ENCODE measurements at regions not wholly inside any gene's neighbourhood (a gene's known extent, or its start where the extent isn't known, plus 50 kb on each side); places are given as distances from the start of the nearest gene placed in this dataset.

DNA sequence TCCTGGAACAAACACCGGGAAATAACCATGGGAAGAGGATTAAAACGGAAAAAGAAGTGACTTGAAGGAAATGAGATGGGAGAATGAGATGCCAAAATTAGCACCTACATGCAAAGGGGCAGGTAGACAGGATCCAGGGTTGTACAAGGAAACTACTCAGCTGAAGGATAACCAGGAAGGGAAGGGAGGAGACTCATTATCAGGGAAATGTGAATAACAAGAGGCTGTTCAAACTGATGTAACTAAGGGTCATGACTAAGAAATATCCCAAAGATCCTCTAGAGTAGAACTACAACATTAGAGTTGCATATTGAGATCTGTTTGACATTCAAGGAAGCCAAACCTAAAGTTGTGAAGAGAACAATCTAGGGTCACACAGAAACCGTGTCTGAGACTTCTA is 166.2 kb upstream of the SP8 start:
- no peak for DNase-seq

DNA sequence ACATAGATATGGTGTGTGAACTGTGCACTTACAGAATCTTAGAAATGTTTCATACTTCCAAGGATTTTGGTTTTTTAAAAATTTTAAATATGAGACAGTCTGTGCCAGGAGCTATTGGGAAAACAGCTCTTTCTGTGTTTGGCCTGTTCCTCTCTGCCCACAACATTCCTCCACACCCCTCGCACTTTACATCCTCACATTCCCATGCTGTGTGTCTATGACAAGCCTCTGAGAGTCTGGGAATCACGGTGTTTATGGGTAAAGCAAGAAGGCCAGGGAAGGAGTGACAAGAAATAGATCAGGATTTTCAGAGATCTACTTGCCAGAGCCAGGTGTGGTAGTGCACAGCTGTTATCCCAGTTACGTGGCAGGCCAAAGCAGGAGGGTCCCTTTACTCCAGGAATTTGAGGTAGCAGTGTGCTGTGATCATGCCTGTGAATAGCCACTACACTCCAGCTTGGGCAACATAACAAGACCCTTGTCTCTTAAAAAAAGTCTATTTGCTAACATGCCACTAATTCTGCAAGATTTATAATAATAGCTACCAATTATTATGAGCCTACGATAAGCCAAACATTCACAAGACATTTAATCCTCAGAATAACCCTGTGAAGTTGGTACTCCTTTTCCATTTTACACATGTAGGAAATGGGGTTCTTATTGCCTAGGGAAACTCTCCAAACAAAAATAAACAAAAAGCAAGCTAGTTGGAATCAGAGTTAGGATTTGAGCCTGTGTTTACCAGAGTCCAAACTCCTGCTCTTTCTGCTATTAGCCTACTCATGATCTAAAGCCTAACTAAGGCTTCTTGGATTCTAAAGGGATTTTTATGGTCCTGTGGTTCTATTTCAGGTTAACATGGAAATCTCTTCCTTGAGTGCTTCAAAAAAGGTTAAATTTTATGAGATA is 168.3 kb upstream of the SP8 start:
- DNase-seq, result no peak

GRCh38 chr7:20958572-20958971 is 171.9 kb upstream of the SP8 start:
- no peak for DNase-seq

DNA sequence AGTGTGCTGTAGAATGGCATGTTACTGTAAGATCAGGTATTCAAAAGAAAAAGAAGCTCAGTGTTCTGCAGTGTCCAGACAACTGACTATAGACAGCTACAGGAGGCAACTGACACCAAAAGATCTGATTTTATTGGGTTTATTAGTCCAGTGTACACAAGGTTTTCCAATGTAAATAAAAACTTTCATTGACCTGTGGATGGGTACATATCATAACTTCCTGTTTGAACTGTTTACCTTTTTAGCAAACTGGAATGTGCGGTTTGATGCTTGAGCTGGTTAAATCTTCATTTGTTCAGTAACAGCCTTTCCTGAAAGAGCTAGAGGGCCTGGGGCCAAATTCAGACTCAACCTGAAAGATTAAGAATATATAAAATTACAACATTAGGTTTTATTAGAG is 172.6 kb upstream of the SP8 start:
- DNase-seq, result no peak

GRCh38 chr7:20963556-20964280 is 177.0 kb upstream of the SP8 start:
- no peak for DNase-seq

GRCh38 chr7:20964281-20964918 is 177.7 kb upstream of the SP8 start:
- DNase-seq, result no peak

DNA sequence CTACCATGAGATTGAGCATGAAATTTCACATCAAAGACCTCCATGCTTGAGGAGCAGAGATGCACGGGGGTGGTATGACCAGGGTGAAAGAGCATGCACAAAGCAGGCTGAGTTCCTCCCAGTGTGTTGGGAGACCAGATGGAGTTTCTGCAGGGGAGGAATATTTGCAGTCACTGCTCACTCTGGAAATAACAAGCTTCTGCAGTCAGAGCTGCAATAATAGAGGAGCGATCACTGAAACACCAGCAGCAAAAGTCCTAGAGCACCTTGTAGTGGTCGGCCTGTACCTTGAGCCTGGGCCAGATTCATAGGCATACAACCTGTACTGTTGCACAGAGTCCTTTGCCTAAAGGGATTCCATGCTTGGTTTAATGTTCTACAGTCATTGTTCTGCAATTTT is 184.5 kb upstream of the SP8 start:
- DNase-seq, result no peak

DNA sequence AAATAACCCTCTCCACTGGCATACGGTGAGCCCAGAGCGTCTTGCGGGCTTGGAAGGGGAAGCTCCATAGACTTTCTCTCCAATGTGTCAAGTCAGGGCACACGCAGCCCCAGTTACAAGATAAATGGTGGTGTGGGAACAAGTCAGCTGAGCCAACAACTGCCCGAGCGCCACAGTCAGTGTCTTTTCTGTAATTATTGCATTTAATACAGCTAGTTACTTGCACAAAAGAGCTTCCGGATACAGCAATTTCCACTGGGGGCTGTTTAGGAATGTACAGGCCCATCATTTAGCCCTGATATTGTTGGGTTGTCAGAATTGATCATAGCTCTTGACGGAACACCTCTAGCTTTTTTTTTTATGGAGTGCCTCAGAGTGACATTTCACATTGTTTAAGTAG is 193.5 kb upstream of the SP8 start:
- DNase-seq, result no peak

GRCh38 chr7:20980668-20981264 is 194.1 kb upstream of the SP8 start:
- DNase-seq, result no peak

DNA sequence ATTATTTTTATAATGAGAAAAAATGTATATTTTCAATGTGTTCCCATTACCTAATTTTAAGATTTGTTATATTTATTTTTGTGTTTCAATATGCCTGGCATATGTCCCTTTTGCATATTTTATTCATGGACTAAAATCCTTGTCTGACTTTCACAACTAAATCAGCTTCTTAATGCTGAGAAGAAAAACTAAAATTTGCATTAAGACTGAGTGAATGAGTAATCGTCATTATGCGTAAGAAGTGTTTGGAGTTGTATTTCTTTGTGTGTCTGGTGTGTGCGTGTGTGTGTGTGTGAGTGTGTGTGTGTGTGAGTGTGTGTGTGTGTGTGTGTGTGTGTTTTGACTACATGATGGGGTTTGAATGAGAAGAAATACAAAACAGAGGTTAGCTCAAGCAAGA is 201.7 kb upstream of the SP8 start:
- DNase-seq, result no peak

- DNase-seq, result no peak
These were observed 204.9 kb upstream of the SP8 start for GRCh38 chr7:20991544-20991943.

- DNase-seq, result no peak
These were observed 207.0 kb upstream of the SP8 start for GRCh38 chr7:20993693-20994092.

DNA sequence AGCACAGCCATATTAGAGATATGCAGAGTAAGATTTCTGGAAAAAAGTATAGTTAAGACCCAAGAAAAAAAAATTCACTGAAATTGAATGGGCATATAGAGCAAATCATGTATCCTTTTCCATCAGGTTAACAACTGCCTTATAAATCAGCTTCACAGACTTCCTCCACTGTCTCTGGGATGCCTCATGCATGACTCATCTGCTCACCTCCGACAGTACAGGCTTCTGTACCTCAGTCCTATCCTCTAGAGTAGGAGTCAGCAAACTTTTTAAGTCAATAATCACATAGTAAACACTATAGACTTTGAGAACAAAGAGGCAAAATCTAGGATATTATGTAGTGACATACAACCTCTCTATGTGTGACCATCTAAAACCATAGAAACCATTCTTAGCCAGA is 211.6 kb upstream of the SP8 start:
- DNase-seq, result no peak

- no peak for DNase-seq
These were observed 224.5 kb upstream of the SP8 start for GRCh38 chr7:21011153-21011552.

DNA sequence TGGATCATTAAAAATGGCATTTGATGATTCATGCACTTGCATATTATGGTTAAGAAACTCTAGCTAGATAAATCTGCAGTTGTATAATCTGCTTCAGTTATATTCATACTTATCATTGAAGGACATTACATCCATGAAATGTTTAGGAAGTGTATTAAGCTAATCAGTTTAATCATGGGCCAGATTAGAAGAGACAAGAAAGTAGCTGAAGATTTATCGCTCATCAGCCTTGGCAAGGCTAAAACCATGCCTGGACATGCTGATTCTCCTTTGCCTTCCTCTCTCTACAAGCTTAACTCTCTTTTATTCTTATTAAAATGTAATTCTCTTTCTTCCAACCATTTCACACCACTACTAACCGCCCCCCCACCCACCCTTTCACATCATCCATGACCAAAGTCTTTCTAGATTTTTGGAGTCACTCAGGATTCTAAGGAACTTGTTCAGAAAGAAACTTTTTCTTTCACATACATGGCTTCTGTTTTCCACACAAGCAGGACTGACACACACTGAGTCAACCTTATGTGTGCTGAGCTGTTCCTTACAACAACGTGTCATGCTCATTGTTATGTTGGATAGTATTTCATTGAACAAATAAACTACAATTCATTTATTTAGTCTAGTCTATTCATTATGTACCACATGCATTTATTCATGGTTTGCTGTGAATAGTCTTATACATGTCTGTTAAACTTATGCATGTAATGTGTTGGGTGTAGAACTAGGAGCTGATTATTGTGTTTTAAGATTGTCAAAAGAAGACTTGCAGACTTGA is 227.3 kb upstream of the SP8 start:
- DNase-seq, result no peak

DNA sequence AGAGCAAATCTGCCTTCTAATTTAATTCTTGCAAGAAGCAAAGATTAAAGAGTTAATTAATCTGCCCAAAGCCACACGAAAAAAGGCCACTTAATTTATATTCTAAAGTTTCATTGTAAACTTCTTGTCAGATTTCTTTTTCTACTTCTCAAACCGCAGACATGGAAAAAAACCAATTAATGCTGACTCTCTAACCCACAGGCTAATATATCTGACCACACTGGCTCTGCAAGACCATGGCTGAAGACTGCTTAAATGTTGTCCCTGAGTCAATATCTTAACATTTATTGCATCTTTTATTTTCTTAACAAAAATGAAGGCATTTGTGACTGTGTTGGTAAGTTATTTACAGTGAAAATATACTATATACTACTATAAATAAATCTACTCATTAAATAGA is 234.0 kb upstream of the SP8 start:
- no peak for DNase-seq

DNA sequence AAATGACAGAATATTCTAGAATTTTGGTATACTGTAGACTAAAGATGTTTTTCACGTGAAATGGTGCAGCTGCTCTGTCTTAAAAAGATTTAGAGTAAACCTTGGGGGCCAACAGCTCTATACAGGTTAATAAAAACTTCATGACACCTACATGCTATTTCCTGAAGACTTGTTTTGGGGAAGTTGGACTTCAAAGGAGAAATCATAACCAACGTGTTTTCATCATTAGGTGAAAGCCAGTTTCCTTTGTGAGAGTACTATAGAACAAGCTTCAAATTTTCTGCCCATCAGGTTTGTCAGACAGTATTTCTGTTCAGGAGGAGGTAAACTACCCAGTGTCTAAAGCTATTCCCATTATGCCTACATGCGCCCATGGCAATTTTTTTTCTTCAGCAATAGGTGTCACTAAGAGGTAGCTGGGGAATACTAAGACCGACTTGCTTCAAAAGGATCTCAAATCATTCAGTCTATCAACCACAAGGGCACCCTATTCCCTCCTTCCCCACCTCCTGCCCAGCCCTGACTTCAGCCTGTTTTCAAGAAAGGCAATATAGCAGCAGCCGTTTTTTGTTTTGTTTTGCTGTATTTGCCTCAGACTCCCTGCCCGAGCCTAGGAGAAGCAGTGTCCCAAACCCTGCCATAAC is 237.3 kb upstream of the SP8 start:
- DNase-seq, result no peak

DNA sequence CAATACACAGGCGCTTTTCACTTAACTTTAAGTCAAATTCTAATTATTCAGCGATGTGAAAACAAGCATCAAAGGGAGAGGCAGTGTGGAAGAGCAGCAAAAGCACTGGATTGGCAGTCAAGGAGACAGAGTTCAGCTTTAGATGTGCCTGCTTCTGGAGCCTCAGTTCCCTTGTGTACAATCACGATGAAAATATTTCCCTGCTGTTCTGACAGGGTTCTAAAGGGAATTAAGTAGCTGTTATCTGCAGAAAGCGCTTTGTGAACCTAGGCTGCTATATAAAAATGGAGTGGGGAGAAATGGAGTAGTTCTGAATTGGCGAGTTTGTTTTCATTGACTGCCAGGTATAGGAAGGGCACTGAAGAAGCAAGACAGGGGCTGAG is 237.8 kb upstream of the SP8 start:
- no peak for DNase-seq

DNA sequence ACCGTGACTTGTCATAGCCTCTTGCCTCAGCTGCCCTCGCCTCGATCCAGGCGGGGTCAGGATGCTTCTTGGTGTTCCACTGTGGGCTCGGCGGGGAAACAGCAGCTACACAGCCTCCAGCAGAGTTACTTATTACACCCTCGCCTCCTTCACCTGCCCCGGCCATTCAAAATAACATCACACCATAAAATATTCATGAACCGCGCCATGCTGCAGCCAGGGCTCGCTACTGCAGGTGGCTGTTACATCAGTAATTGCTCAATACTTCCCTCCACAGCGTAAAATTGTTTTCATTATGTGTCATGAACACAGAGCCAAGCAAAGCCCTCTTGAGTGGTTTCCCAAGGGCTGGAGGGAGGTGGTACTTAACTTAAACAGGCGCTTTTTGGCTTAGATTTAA is 241.5 kb upstream of the SP8 start:
- no peak for DNase-seq

DNA sequence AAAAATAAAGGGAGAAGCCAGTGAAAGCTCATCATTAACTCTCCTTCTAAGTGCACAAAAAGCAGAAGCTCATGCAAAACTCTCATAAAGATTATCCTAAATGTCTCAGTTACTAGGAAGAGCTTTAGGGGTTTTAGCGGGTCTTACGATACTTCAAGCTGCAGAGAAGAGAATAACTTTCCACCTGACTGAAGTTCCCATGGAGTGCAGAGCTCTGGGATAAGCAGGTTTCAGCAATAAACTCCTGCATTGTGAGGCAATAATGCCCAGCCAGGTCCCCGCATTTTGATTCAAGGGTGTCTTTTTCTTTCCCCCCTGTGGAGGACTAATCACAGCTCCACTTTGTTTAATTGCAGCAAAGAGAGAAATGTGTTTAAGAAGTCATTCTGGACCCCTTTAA is 241.9 kb upstream of the SP8 start:
- DNase-seq, result no peak

- DNase-seq, result no peak
These were observed 242.3 kb upstream of the SP8 start for GRCh38 chr7:21029006-21029405.

- no peak for DNase-seq
These were observed 243.7 kb upstream of the SP8 start for GRCh38 chr7:21030237-21030871.
